ENCODE measurements at regions not wholly inside any gene's neighbourhood (a gene's known extent, or its start where the extent isn't known, plus 50 kb on each side); places are given as distances from the start of the nearest gene placed in this dataset.

DNA sequence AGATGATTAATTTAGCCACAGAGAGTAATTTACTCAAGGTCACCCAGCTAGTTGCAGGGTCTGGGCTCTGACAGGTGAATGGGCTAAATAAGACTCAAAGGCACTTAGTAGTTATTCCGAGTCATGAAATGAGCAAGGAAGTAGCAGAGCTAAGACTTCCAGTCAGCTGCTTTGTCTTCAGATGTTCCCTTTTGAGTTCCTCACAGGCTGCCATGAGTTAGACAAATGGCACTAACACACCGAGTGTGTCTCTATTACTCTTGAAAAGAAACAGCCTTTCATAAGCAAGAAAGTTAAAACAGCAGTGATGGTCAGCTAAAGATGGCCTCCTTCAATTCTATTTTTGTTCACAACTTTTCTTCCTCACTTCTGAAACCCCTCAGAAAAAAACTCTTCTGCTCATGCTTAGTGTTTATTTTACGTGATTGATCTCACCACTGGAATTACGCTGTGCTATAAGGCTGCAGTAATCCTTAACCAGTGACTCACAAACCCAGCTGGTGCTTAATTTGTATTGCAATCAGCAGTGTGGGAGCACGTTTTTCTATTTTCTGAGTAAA is 389.1 kb downstream of the AASDHPPT start:
- intact Hi-C loops (cut with micrococcal nuclease), result no loop called here
- Mint-ChIP-seq H3K27me3 (ENCODE audit: low read depth in 3 of 3) (no peaks in the 10 kb centered on the region), H3K4me3 (no peak overlapping the region), H3K4me1 (no peaks in the 10 kb centered on the region), H3K36me3 (no peaks in the 10 kb centered on the region), H3K9me3 (peaks cover 0 to 7% (median 3%) of the 10 kb centered on the region in 7 donors), H3K27ac (no peak overlapping the region)
- Histone ChIP-seq H3K4me1 (ENCODE audit: control insufficient read depth in 1 of 2, insufficient read depth in 2 of 2, low read length in 2 of 2) (no peaks in the 10 kb centered on the region), H3K36me3 (replicated peaks in 1 of 2; ENCODE audit: control insufficient read depth in 1 of 2, insufficient read depth in 2 of 2, low read length in 2 of 2) (no peaks in the 10 kb centered on the region), H3K27me3 (ENCODE audit: control insufficient read depth in 2 of 2, insufficient read depth in 2 of 2, low read length in 2 of 2) (no peaks in the 10 kb centered on the region), H4K20me1 (ENCODE audit: insufficient read depth, low read length) (no peaks in the 10 kb centered on the region), H3K4me2 (replicated peaks; ENCODE audit: extremely low read depth, low read length, poor library complexity, severe bottlenecking) (no peak overlapping the region), H3K9me3 (replicated peaks in 1 of 2; ENCODE audit: control insufficient read depth in 1 of 2, insufficient read depth in 1 of 2, low read length in 2 of 2) (peaks cover 11 to 14% of the 10 kb centered on the region in 2 donors), H2AFZ (ENCODE audit: insufficient read depth, low read depth, low read length, poor library complexity, severe bottlenecking) (no peak overlapping the region), H3K79me2 (ENCODE audit: insufficient read depth, low read length) (no peaks in the 10 kb centered on the region), H3K9ac (ENCODE audit: insufficient read depth, low read length, poor library complexity, severe bottlenecking) (no peak overlapping the region), H3K27ac (ENCODE audit: low read depth in 1 of 2, low read length in 2 of 2) (no peak overlapping the region), H3K4me3 (replicated peaks in 1 of 3; ENCODE audit: low read depth in 2 of 3, low read length in 3 of 3) (no peak overlapping the region)
- DNase-seq, result no peak
- TF ChIP-seq, protein P1, sequence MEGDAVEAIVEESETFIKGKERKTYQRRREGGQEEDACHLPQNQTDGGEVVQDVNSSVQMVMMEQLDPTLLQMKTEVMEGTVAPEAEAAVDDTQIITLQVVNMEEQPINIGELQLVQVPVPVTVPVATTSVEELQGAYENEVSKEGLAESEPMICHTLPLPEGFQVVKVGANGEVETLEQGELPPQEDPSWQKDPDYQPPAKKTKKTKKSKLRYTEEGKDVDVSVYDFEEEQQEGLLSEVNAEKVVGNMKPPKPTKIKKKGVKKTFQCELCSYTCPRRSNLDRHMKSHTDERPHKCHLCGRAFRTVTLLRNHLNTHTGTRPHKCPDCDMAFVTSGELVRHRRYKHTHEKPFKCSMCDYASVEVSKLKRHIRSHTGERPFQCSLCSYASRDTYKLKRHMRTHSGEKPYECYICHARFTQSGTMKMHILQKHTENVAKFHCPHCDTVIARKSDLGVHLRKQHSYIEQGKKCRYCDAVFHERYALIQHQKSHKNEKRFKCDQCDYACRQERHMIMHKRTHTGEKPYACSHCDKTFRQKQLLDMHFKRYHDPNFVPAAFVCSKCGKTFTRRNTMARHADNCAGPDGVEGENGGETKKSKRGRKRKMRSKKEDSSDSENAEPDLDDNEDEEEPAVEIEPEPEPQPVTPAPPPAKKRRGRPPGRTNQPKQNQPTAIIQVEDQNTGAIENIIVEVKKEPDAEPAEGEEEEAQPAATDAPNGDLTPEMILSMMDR (IDR thresholded peaks at IDR 0.05), result no peak
- 54% methylated on average over 3 of the region's 5 CpGs for WGBS (ENCODE audit: insufficient coverage)

DNA sequence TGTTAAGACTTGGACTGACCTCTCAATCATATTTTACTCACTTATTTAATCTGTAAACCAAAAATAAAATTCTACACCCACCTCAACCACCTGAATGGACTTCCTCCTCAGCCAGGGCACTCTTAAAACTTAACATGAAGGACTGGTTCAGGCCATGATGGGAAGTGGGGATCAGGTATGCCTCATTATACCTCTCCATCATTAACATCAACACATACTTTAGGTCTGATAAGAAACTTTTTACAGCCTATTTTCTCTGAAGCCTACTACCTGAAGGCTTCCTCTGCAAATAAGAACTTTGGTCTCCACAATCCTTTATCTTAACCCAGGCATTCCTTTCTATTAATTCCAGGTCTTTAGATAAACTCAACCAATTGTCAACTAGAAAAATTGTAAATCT is 390.0 kb downstream of the AASDHPPT start:
- TF ChIP-seq, protein P1 (IDR thresholded peaks at IDR 0.05), result no peak
- Histone ChIP-seq H3K36me3 (replicated peaks in 1 of 2; ENCODE audit: control insufficient read depth in 1 of 2, insufficient read depth in 2 of 2, low read length in 2 of 2) (no peaks in the 10 kb centered on the region), H3K27ac (ENCODE audit: low read depth in 1 of 2, low read length in 2 of 2) (no peak overlapping the region), H4K20me1 (ENCODE audit: insufficient read depth, low read length) (no peaks in the 10 kb centered on the region), H3K4me1 (ENCODE audit: control insufficient read depth in 1 of 2, insufficient read depth in 2 of 2, low read length in 2 of 2) (no peaks in the 10 kb centered on the region), H2AFZ (ENCODE audit: insufficient read depth, low read depth, low read length, poor library complexity, severe bottlenecking) (no peak overlapping the region), H3K27me3 (ENCODE audit: control insufficient read depth in 2 of 2, insufficient read depth in 2 of 2, low read length in 2 of 2) (no peaks in the 10 kb centered on the region), H3K9ac (ENCODE audit: insufficient read depth, low read length, poor library complexity, severe bottlenecking) (no peak overlapping the region), H3K9me3 (replicated peaks in 1 of 2; ENCODE audit: control insufficient read depth in 1 of 2, insufficient read depth in 1 of 2, low read length in 2 of 2) (peaks cover 16 to 18% of the 10 kb centered on the region in 2 donors), H3K4me3 (replicated peaks in 1 of 3; ENCODE audit: low read depth in 2 of 3, low read length in 3 of 3) (no peak overlapping the region), H3K4me2 (replicated peaks; ENCODE audit: extremely low read depth, low read length, poor library complexity, severe bottlenecking) (no peak overlapping the region), H3K79me2 (ENCODE audit: insufficient read depth, low read length) (no peaks in the 10 kb centered on the region)
- no peak for DNase-seq
- intact Hi-C loops (cut with micrococcal nuclease), result no loop called here
- Mint-ChIP-seq H3K27ac (no peak overlapping the region), H3K4me1 (no peaks in the 10 kb centered on the region), H3K4me3 (no peak overlapping the region), H3K27me3 (ENCODE audit: low read depth in 3 of 3) (no peaks in the 10 kb centered on the region), H3K9me3 (peaks cover 0 to 8% (median 3%) of the 10 kb centered on the region in 7 donors), H3K36me3 (no peaks in the 10 kb centered on the region)
